ENCODE measurements at regions not wholly inside any gene's neighbourhood (a gene's known extent, or its start where the extent isn't known, plus 50 kb on each side); places are given as distances from the start of the nearest gene placed in this dataset.
A peak's percentile ranks its signal among the peaks of the same experiment; 100 is the strongest.

GRCh38 chr20:60249436-60249835, 291.2 kb downstream of the CDH26 start:
- no peak for DNase-seq

GRCh38 chr20:60250251-60250650, 292.0 kb downstream of the CDH26 start:
- DNase-seq = no peak

GRCh38 chr20:60252866-60253265, 294.6 kb downstream of the CDH26 start:
- DNase-seq = no peak

GRCh38 chr20:60253471-60253870, 295.2 kb downstream of the CDH26 start:
- no peak for DNase-seq

- no peak for DNase-seq
Observed at GRCh38 chr20:60254901-60255411, 296.7 kb downstream of the CDH26 start.

- no peak for DNase-seq
Observed at GRCh38 chr20:60255415-60255814, 297.2 kb downstream of the CDH26 start.

GRCh38 chr20:60255866-60256265, 297.6 kb downstream of the CDH26 start:
- DNase-seq = no peak

GRCh38 chr20:60256811-60257210, 298.6 kb downstream of the CDH26 start:
- no peak for DNase-seq

- DNase-seq = no peak
Observed at GRCh38 chr20:60257671-60258070, 299.4 kb downstream of the CDH26 start.

GRCh38 chr20:60258255-60258863, 300.1 kb downstream of the CDH26 start:
- DNase-seq = no peak

- no peak for DNase-seq
Observed at GRCh38 chr20:60261333-60261732, 303.1 kb downstream of the CDH26 start.

- DNase-seq = peak; percentile 27 to 39
Observed at GRCh38 chr20:60262967-60263603, 304.9 kb downstream of the CDH26 start.

- no peak for DNase-seq
Observed at GRCh38 chr20:60263725-60264709, 305.8 kb downstream of the CDH26 start.

- no peak for DNase-seq
Observed at GRCh38 chr20:60266177-60266823, 308.1 kb downstream of the CDH26 start.

- no peak for DNase-seq
Observed at GRCh38 chr20:60268491-60268890, 310.3 kb downstream of the CDH26 start.

- DNase-seq = no peak
Observed at GRCh38 chr20:60269573-60270162, 311.4 kb downstream of the CDH26 start.

- no peak for DNase-seq
Observed at GRCh38 chr20:60270341-60270740, 312.1 kb downstream of the CDH26 start.

- no peak for DNase-seq
Observed at GRCh38 chr20:60271597-60271996, 313.4 kb downstream of the CDH26 start.

- no peak for DNase-seq
Observed at GRCh38 chr20:60272790-60273189, 314.6 kb downstream of the CDH26 start.

- no peak for DNase-seq
Observed at GRCh38 chr20:60274717-60275116, 316.5 kb downstream of the CDH26 start.

- no peak for DNase-seq
Observed at GRCh38 chr20:60281295-60281694, 323.1 kb downstream of the CDH26 start.

- DNase-seq = no peak
Observed at GRCh38 chr20:60283281-60283680, 325.1 kb downstream of the CDH26 start.

- DNase-seq = no peak
Observed at GRCh38 chr20:60286764-60287163, 328.5 kb downstream of the CDH26 start.
